ENCODE measurements at regions not wholly inside any gene's neighbourhood (a gene's known extent, or its start where the extent isn't known, plus 50 kb on each side); places are given as distances from the start of the nearest gene placed in this dataset.

DNA sequence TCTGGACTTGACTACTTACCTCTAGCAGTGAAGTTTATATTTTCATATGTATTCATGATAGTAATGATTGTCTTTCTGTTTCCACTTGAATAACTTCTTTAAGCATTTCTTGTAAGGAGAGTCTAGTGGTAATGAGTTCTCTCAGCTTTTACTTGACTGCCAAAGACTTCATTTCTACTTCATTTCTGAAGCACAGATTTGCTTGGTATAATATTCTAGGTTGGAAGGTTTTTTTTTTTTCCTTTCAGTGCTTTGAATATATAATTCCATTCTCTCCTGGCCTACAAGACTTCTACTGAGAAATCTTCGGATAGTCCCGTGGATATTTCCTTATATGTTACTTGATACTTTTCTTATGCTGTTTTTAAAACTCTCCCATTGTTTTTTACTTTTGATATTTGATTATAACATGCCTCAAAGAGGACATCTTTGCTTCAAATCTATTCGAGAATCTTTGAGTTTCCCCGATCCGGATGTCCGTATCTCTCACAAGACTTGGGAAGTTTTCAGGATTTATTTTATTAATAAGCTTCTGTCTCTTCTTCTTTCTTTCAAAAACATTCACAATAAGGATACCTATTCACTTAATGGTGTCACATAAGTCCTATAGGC lies 1560.0 kb downstream of the PCDH9 start:
- no peaks in the 10 kb centered on the region for H3K4me1 ChIP-seq (ENCODE audit: insufficient read depth)
- H3K36me3 ChIP-seq (ENCODE audit: insufficient read depth), result no peaks in the 10 kb centered on the region
- WGBS, result 98% methylated on average over 6 of the region's 6 CpGs
- DNase-seq (ENCODE audit: extremely low spot score), result no peak
- no peak overlapping the region for H3K4me3 ChIP-seq (ENCODE audit: low read depth, low read length)
- H3K27ac ChIP-seq (ENCODE audit: low read depth), result no peak overlapping the region

DNA sequence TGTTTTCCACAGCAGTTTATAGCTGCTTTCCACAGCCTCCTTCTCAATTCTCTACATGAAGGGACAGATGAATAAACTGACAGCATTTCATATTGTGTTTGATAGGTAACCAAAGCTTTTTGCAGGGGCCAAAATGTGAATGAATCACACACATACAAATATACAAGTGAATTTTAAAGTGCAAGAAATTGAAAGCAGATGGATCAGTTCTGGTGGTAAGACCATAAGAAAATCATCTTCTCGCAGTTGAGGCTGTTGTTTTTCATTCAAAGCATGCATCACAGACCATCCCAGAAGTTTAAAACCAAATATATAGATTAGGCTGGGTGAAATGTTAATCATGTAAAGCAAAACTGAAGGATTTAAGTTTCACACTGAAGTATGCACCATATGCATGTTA lies 1569.4 kb downstream of the PCDH9 start:
- Histone ChIP-seq H3K36me3 (ENCODE audit: insufficient read depth) (no peaks in the 10 kb centered on the region), H3K4me3 (ENCODE audit: low read depth, low read length) (no peak overlapping the region), H3K27ac (ENCODE audit: low read depth) (no peak overlapping the region), H3K4me1 (ENCODE audit: insufficient read depth) (no peaks in the 10 kb centered on the region)
- WGBS, result 83% methylated on average over 1 of the region's 1 CpG
- DNase-seq (ENCODE audit: extremely low spot score), result no peak

DNA sequence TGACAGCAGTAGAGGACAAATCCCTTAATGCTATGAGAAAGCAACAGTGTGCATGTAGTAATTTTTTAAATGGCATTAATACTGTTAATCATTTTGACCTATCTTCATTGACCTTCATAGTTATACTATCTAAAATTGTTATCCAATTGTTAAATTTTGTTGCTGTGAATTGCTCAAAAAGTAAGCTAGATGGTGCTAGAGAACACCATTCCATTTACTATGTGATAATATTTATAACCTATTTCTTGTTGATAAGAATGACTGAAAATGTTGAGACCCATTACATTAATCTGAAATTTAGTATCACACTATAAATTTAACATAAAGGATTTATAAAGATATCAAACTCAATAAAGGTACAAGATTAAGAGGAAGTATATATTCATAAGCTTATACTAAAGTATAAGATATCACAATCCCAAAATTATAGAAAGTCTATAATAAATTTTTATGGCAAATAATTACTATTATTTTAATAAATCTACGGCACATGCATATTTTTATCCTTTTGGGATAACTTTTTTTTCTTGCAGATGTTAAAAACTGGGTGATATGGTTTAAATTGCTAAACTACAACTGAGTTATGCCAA lies 1573.3 kb downstream of the PCDH9 start:
- Histone ChIP-seq H3K4me3 (ENCODE audit: low read depth, low read length) (no peak overlapping the region), H3K36me3 (ENCODE audit: insufficient read depth) (no peaks in the 10 kb centered on the region), H3K27ac (ENCODE audit: low read depth) (no peak overlapping the region), H3K4me1 (ENCODE audit: insufficient read depth) (no peaks in the 10 kb centered on the region)
- DNase-seq (ENCODE audit: extremely low spot score), result no peak
- 51% methylated on average over 1 of the region's 1 CpG for WGBS

DNA sequence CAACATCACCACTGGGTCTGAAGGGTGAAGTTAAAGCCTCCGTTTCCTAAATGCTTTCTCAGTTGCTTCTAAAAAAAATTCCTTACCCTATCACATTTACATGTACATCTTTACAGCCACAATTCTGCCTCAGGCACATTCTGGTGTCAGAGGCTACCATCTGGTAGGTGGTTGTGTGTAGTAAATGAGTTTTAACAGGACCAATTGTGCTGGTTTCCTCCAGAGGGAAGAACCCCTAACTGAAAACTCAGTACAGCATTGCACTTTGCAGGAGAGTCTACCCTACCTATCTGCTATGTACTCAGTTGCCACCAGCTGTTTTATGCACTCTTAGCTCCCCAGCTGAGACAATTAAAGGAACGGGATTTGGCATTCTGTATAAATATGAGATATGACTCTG lies 1576.5 kb downstream of the PCDH9 start:
- Histone ChIP-seq H3K4me3 (ENCODE audit: low read depth, low read length) (no peak overlapping the region), H3K27ac (ENCODE audit: low read depth) (no peak overlapping the region), H3K36me3 (ENCODE audit: insufficient read depth) (no peaks in the 10 kb centered on the region), H3K4me1 (ENCODE audit: insufficient read depth) (no peaks in the 10 kb centered on the region)
- DNase-seq (ENCODE audit: extremely low spot score), result no peak
- 41% methylated on average over 2 of the region's 2 CpGs for WGBS

DNA sequence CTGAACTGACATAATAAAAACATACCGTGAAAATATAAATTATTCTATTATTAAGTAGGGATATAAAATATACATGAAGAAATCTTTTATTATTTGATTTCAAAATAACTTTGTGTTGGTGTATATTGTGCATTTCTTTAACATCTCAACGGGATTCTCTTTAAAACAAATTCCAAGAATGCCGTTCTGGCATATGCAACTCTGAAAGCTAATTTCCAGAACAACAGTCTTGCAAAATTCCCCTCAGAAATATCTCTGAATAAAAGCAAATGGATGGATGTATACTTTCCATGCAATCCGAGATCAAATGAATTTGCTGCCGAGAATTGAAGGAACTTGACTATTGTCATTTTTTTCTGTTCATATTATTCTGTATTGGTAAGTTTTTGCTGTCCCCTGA lies 1579.8 kb downstream of the PCDH9 start:
- Histone ChIP-seq H3K27ac (ENCODE audit: low read depth) (no peak overlapping the region), H3K4me3 (ENCODE audit: low read depth, low read length) (no peak overlapping the region), H3K36me3 (ENCODE audit: insufficient read depth) (no peaks in the 10 kb centered on the region), H3K4me1 (ENCODE audit: insufficient read depth) (no peaks in the 10 kb centered on the region)
- 60% methylated on average over 5 of the region's 5 CpGs for WGBS
- no peak for DNase-seq (ENCODE audit: extremely low spot score)

DNA sequence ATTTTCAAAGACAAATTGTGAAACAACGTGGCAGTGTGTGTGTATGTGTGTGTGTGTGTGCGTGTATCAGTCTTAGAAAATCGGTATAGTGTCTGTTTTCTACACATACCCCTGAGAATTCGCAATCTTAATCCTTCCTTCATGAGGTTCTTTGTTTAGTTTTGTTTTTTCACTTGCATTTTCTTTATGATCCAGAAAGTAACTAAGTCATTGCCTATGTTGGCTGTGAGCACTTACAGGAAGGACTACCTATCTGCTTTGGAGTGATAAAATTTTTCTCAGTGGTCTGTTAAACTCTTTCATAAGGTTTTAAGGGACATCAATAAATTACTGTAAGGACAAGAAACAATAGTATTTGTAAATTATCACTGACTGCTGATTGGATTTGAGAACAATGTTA lies 1587.1 kb downstream of the PCDH9 start:
- H3K4me3 ChIP-seq (ENCODE audit: low read depth, low read length), result no peak overlapping the region
- no peak for DNase-seq (ENCODE audit: extremely low spot score)
- 84% methylated on average over 4 of the region's 4 CpGs for WGBS
- no peak overlapping the region for H3K27ac ChIP-seq (ENCODE audit: low read depth)
- H3K36me3 ChIP-seq (ENCODE audit: insufficient read depth), result no peaks in the 10 kb centered on the region
- H3K4me1 ChIP-seq (ENCODE audit: insufficient read depth), result no peaks in the 10 kb centered on the region

DNA sequence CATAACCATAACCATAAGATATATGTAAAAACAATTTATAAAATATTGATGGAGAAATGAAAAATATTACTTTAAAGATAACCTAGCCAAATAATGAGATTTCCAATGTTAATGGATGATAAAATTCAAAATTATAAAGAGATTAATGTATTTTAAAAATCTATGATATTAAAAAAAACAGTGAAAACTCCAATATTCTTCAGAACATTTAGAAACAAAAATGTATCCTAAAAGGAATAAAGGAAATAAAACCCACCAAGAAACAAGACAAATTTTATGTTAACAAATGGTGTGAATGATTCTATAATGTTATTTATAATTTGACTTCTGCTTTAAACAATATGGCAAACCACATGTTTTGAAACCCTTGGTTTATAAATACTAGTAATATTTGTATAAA lies 1587.8 kb downstream of the PCDH9 start:
- DNase-seq (ENCODE audit: extremely low spot score), result no peak
- H3K36me3 ChIP-seq (ENCODE audit: insufficient read depth), result no peaks in the 10 kb centered on the region
- H3K4me3 ChIP-seq (ENCODE audit: low read depth, low read length), result no peak overlapping the region
- H3K27ac ChIP-seq (ENCODE audit: low read depth), result no peak overlapping the region
- H3K4me1 ChIP-seq (ENCODE audit: insufficient read depth), result no peaks in the 10 kb centered on the region

DNA sequence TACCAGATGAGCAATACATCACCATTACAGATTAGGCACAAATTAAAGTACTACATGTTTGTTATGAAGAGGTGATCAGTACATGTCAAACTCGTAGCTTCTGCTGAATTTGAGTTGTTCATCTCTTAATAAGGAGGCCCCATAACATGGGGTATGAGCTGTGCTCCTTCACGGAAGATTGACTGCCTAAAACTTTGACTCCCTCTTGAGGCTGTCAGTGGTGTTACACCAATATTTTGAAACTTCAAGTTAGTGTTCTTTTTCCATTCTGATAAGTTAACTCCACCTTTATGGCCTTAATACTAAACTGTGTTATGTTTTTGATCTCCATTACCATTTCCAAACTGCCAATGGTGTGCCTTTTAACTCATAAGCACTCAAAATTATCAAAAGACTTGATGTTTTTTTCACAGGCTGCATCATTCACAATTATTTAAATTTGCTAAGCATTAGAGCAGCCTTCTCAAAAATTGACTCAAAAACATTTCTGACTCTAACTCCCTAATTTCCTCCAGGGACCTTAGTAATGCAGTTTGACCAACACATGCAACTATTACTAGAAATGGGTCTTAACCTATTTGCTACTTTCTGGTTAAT lies 1591.5 kb downstream of the PCDH9 start:
- Histone ChIP-seq H3K4me1 (ENCODE audit: insufficient read depth) (no peaks in the 10 kb centered on the region), H3K27ac (ENCODE audit: low read depth) (no peak overlapping the region), H3K36me3 (ENCODE audit: insufficient read depth) (no peaks in the 10 kb centered on the region), H3K4me3 (ENCODE audit: low read depth, low read length) (no peak overlapping the region)
- WGBS, result 50% methylated on average over 2 of the region's 2 CpGs
- DNase-seq (ENCODE audit: extremely low spot score), result no peak

DNA sequence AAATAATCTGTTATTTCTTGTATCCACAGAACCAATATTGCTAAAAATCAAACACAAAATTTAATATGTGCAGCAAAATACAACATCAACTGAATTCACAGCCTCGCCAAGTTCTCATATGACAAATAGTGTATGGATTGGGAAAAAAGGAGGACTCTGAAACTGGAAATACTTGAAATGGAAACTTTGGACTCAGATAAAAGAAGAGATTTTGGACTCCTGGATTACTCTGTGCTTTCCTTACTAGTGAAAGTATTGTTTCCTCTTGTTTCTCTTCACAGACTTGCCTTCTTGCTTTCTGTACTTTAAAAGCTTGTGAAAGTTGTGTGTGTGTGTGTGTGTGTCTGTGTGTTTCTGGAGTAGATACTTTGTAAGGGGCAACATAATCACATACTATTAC lies 1596.3 kb downstream of the PCDH9 start:
- Histone ChIP-seq H3K4me3 (ENCODE audit: low read depth, low read length) (no peak overlapping the region), H3K4me1 (ENCODE audit: insufficient read depth) (no peaks in the 10 kb centered on the region), H3K36me3 (ENCODE audit: insufficient read depth) (no peaks in the 10 kb centered on the region), H3K27ac (ENCODE audit: low read depth) (no peak overlapping the region)
- DNase-seq (ENCODE audit: extremely low spot score), result no peak
- WGBS, result 71% methylated on average over 1 of the region's 1 CpG

DNA sequence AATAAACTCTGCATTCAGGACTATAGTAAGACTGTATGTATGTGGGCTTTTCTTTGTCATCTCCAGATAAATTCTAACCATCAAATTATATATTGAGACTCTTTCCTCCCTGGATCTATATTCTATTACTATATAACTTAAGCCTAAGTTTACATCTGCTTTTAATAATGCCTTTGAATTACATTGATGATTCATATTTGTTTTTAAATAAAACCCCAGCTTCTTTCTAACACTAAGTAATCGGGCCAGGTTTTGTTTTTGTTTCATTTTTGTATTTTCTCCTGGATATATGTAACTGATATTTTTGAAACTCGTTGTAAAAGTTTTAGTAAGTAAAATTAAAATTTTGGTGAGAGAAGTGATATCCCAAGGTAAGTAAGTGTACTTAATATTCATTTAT lies 1599.1 kb downstream of the PCDH9 start:
- no peaks in the 10 kb centered on the region for H3K4me1 ChIP-seq (ENCODE audit: insufficient read depth)

DNA sequence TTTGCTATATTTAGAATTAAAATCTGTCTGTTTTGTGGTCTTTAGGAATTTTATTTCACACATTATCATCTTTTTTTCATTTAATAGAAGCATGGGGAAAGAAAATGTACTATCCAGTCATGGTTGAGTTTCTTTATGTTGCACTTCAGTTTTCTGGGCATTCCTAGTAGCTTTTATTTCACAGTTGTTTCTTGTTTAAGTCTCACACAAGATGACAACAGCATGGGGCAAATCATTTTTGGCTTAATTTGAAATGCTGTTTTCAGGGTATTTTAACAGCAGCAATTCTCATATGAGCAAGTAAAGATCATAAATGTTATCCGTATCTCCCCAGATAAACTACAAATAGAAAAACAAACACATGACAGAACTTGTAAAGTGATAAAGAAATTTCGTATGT lies 1600.2 kb downstream of the PCDH9 start:
- no peaks in the 10 kb centered on the region for H3K4me1 ChIP-seq (ENCODE audit: insufficient read depth)
- WGBS, result 69% methylated on average over 2 of the region's 2 CpGs
- H3K4me3 ChIP-seq (ENCODE audit: low read depth, low read length), result no peak overlapping the region
- no peak overlapping the region for H3K27ac ChIP-seq (ENCODE audit: low read depth)
- DNase-seq (ENCODE audit: extremely low spot score), result no peak
- H3K36me3 ChIP-seq (ENCODE audit: insufficient read depth), result no peaks in the 10 kb centered on the region

More for the DNA sequence above, 1599.1 kb downstream of the PCDH9 start:
- no peak overlapping the region for H3K4me3 ChIP-seq (ENCODE audit: low read depth, low read length)
- H3K36me3 ChIP-seq (ENCODE audit: insufficient read depth), result no peaks in the 10 kb centered on the region
- H3K27ac ChIP-seq (ENCODE audit: low read depth), result no peak overlapping the region
- WGBS, result 74% methylated on average over 2 of the region's 2 CpGs
- DNase-seq (ENCODE audit: extremely low spot score), result no peak

DNA sequence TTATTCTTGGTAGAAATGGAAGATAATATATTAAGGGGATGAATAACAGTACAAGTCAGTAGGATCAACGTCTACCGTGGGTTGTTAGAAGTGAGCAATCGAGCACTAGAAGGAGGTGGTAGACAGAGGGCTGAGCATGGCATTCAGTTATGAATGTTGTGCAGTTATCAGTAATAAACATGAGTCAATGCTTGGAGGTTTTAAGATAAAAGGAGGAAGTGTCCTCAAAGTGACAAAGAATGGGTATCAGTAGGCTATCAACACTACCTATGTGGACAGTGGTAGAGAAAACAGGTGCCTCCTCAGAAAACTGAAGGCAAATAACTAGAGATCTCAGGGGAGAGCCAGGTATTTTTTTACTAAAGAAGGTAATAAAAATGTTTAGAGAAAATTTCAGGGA lies 1607.0 kb downstream of the PCDH9 start:
- Histone ChIP-seq H3K4me3 (ENCODE audit: low read depth, low read length) (no peak overlapping the region), H3K36me3 (ENCODE audit: insufficient read depth) (no peaks in the 10 kb centered on the region), H3K4me1 (ENCODE audit: insufficient read depth) (no peaks in the 10 kb centered on the region), H3K27ac (ENCODE audit: low read depth) (no peak overlapping the region)
- 94% methylated on average over 3 of the region's 3 CpGs for WGBS
- no peak for DNase-seq (ENCODE audit: extremely low spot score)

DNA sequence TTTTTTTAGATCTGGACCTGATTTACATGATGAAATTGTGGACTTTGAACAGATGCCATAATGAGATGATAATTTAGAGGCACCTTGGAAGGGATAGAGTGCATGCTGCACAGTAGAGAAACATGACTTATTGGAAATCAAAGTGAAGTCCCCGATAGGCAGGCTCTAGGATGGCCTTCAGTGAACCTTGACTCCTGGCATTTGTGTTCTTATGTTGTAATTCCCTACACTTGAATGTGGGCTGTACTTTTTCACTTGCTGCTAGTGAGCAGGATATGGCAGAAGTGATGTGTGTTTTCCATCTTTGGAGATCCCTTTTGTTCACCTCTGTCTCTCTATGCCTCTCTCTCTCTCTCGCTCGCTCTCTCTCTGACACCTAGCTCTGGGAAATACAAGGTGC lies 1614.6 kb downstream of the PCDH9 start:
- Histone ChIP-seq H3K36me3 (ENCODE audit: insufficient read depth) (no peaks in the 10 kb centered on the region), H3K27ac (ENCODE audit: low read depth) (no peak overlapping the region), H3K4me1 (ENCODE audit: insufficient read depth) (no peaks in the 10 kb centered on the region), H3K4me3 (ENCODE audit: low read depth, low read length) (no peak overlapping the region)
- no peak for DNase-seq (ENCODE audit: extremely low spot score)
- WGBS, result 96% methylated on average over 3 of the region's 3 CpGs

DNA sequence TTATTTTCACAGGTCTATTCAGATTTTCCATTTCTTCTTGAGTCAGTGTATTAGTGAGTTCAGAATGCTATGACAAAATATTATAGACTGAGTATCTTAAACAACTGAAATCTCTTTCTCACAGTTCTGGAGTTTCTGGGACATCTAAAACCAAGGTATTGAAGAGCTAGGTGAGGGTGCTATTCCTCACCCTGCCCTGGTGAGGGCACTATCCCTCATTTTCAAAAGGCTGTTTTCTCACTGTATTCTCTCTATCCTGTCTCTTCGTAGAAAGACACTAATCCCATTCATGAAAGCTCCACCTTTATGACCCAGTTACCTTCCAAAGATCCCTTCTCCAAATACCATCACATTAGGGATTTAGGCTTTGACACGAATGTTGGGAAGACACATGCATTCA lies 1617.1 kb downstream of the PCDH9 start:
- WGBS, result 91% methylated on average over 2 of the region's 2 CpGs
- DNase-seq (ENCODE audit: extremely low spot score), result no peak
- H3K36me3 ChIP-seq (ENCODE audit: insufficient read depth), result no peaks in the 10 kb centered on the region
- no peak overlapping the region for H3K4me3 ChIP-seq (ENCODE audit: low read depth, low read length)
- H3K27ac ChIP-seq (ENCODE audit: low read depth), result no peak overlapping the region
- no peaks in the 10 kb centered on the region for H3K4me1 ChIP-seq (ENCODE audit: insufficient read depth)
